GM23248 (cell line): ENCODE measurements at regions not wholly inside any gene's neighbourhood (a gene's known extent, or its start where the extent isn't known, plus 50 kb on each side); places are given as distances from the start of the nearest gene placed in this dataset.

Source experiments
- DNase-seq: peaks from one replicate; pipeline ENCODE4 v3.0.0-alpha.2; 2015
- H2AFZ ChIP-seq: fragments of 200-600 bp; sonication (generic); 2 replicates; pipeline ENCODE4 v1.6.1; 2016; ENCODE audit warnings: antibody characterized with exemption
- H3F3A ChIP-seq: fragments of 200-600 bp; sonication (generic); 2 replicates; pipeline ENCODE4 v1.6.1; 2016; ENCODE audit warnings: mild to moderate bottlenecking, antibody characterized with exemption, mixed run types; ENCODE audit not compliant: insufficient read depth
- H3K27ac ChIP-seq: fragments of 200-600 bp; sonication (generic); 2 replicates; pipeline ENCODE4 v1.5.1; 2016; ENCODE audit warnings: mild to moderate bottlenecking
- H3K27me3 ChIP-seq: fragments of 200-600 bp; sonication (generic); replicated peaks from 2 replicates; pipeline ENCODE4 v1.6.1; 2016; ENCODE audit warnings: mild to moderate bottlenecking; ENCODE audit not compliant: insufficient read depth
- H3K36me3 ChIP-seq: fragments of 200-600 bp; sonication (generic); 2 replicates; pipeline ENCODE4 v1.6.1; 2016; ENCODE audit warnings: low read depth, mild to moderate bottlenecking
- H3K4me1 ChIP-seq: fragments of 200-600 bp; sonication (generic); 2 replicates; pipeline ENCODE4 v1.6.1; 2016; ENCODE audit warnings: mild to moderate bottlenecking; ENCODE audit not compliant: insufficient read depth
- H3K4me2 ChIP-seq: fragments of 200-600 bp; sonication (generic); one replicate; pipeline ENCODE4 v1.6.1; 2016; ENCODE audit warnings: mild to moderate bottlenecking; ENCODE audit not compliant: unreplicated experiment
- H3K4me3 ChIP-seq: fragments of 200-600 bp; sonication (generic); 2 replicates; pipeline ENCODE4 v1.5.1; 2016; ENCODE audit warnings: mild to moderate bottlenecking
- H3K79me2 ChIP-seq: fragments of 200-600 bp; sonication (generic); 2 replicates; pipeline ENCODE4 v1.6.1; 2016; ENCODE audit warnings: mild to moderate bottlenecking; ENCODE audit not compliant: insufficient read depth
- H3K9ac ChIP-seq: fragments of 200-600 bp; sonication (generic); 2 replicates; pipeline ENCODE4 v1.6.1; 2016; ENCODE audit warnings: mild to moderate bottlenecking
- H3K9me2 ChIP-seq: fragments of 200-600 bp; sonication (generic); 2 replicates; pipeline ENCODE4 v1.6.1; 2016; ENCODE audit warnings: mixed run types, mild to moderate bottlenecking, moderate library complexity; ENCODE audit not compliant: insufficient read depth
- H3K9me3 ChIP-seq: fragments of 200-600 bp; sonication (generic); one replicate; pipeline ENCODE4 v1.6.1; 2017; ENCODE audit warnings: low read depth
- H4K20me1 ChIP-seq: fragments of 200-600 bp; sonication (generic); 2 replicates; pipeline ENCODE4 v1.6.0; 2016; ENCODE audit not compliant: insufficient read depth
- EZH2 ChIP-seq: fragments of 200-600 bp; sonication (generic); IDR thresholded peaks from 2 replicates; pipeline ENCODE4 v1.6.1; 2018; ENCODE audit warnings: antibody characterized with exemption, mild to moderate bottlenecking; ENCODE audit not compliant: insufficient read depth, poor library complexity, severe bottlenecking
- EZH2phosphoT487 ChIP-seq: fragments of 200-600 bp; sonication (generic); IDR thresholded peaks from 2 replicates; pipeline ENCODE4 v1.6.1; 2018; ENCODE audit warnings: antibody characterized with exemption, moderate library complexity, mild to moderate bottlenecking, low read depth; ENCODE audit not compliant: insufficient read depth
- WGBS, 2 experiments: methylation state at CpG; one replicate each; pipeline ENCODE4 v1.1.6; 2015 to 2017; ENCODE audit warnings: low lambda C conversion rate in 2 of 2, low coverage in 1 of 2; ENCODE audit errors: missing lambda C conversion rate in 2 of 2; 5-methylcytosine and 5-hydroxymethylcytosine counted together
- in situ Hi-C: fragments of 300-500 bp; cut with MboI; formaldehyde crosslinking; loops from 2 replicates; pipeline ENCODE4 v1.15.0; 2020

DNA sequence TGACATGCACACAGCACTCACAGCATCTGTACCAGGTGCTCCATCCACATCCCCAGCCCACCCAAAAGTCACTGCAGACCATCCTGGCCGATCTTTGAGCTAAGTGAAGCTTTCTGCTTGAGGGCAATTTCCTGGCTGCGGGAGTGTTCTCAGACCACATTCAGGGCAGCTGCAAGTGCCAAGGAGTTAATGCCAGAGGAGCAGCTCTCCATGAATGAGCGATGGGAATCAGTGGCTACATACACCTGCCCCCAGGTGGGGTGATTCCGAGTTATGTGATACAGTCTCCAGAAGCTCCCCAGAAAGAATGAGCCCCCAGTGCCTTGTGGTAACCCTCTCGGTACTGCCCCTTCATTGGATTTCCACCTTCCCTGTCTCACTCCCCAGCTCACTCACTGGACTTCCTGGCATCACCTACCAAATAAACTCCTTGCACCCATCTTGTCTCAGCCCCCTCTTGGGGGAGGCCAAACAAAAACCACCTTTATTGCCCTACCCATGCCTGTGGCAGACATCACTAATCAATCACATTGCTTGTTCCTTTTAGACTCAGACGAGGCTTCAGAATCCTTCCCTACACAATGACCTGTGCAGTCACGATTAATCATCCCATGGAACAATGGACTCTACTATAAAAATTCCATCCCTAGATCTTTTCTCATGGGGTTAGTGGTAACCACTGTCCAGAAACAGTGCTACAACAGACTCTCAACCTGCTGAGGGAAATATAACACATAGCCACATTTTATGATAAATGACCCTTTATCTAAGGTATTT lies 121.1 kb downstream of the IRX5 start:
- TF ChIP-seq EZH2 (no peak), EZH2phosphoT487 (no peak)
- no peaks in the 10 kb centered on the region for H3K9me2 ChIP-seq
- no peak overlapping the region for H3K4me2 ChIP-seq
- H3K79me2 ChIP-seq = no peaks in the 10 kb centered on the region
- H2AFZ ChIP-seq = no peak overlapping the region
- no peaks in the 10 kb centered on the region for H3K9me3 ChIP-seq
- H3K27me3 ChIP-seq = peaks cover 9% of the 10 kb centered on the region
- no peak overlapping the region for H3K27ac ChIP-seq
- H3K36me3 ChIP-seq = no peaks in the 10 kb centered on the region
- H4K20me1 ChIP-seq = no peaks in the 10 kb centered on the region
- no peak overlapping the region for H3K4me3 ChIP-seq
- in situ Hi-C loops = no loop called here
- no peak overlapping the region for H3K9ac ChIP-seq
- no peaks in the 10 kb centered on the region for H3F3A ChIP-seq
- H3K4me1 ChIP-seq = no peaks in the 10 kb centered on the region
- WGBS, 2 experiments = 66 to 68% methylated on average over 7 of the region's 7 CpGs
- no peak for DNase-seq

DNA sequence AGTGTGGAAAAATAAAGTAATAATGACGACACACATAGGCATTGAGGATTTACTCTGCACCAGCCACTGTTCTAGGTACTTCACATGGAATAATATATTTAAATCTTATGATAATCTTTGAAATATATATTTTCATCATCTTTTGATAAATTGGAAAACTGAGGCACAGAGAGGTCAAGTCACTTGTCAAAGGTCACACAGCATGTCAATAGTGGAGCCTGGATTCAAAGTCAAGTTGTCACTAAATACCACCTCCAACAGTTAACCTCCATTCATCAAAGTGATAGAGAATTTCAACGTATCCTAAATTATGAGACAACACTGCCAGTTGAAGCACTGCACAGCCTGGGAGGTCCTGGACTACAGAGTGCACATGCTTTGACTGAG lies 121.7 kb downstream of the IRX5 start:
- in situ Hi-C loops = no loop called here
- H3K36me3 ChIP-seq = no peaks in the 10 kb centered on the region
- 62 to 67% methylated on average over 2 of the region's 2 CpGs for WGBS, 2 experiments
- no peaks in the 10 kb centered on the region for H3F3A ChIP-seq
- H3K9me3 ChIP-seq = no peaks in the 10 kb centered on the region
- peaks cover 15% of the 10 kb centered on the region for H3K27me3 ChIP-seq
- no peak overlapping the region for H3K27ac ChIP-seq
- no peaks in the 10 kb centered on the region for H4K20me1 ChIP-seq
- H3K9me2 ChIP-seq = no peaks in the 10 kb centered on the region
- DNase-seq = no peak
- H3K9ac ChIP-seq = no peak overlapping the region
- no peaks in the 10 kb centered on the region for H3K4me1 ChIP-seq
- H3K4me2 ChIP-seq = no peak overlapping the region
- no peak for TF ChIP-seq EZH2
- TF ChIP-seq EZH2phosphoT487 = no peak
- no peaks in the 10 kb centered on the region for H3K79me2 ChIP-seq
- no peak overlapping the region for H2AFZ ChIP-seq
- no peak overlapping the region for H3K4me3 ChIP-seq

DNA sequence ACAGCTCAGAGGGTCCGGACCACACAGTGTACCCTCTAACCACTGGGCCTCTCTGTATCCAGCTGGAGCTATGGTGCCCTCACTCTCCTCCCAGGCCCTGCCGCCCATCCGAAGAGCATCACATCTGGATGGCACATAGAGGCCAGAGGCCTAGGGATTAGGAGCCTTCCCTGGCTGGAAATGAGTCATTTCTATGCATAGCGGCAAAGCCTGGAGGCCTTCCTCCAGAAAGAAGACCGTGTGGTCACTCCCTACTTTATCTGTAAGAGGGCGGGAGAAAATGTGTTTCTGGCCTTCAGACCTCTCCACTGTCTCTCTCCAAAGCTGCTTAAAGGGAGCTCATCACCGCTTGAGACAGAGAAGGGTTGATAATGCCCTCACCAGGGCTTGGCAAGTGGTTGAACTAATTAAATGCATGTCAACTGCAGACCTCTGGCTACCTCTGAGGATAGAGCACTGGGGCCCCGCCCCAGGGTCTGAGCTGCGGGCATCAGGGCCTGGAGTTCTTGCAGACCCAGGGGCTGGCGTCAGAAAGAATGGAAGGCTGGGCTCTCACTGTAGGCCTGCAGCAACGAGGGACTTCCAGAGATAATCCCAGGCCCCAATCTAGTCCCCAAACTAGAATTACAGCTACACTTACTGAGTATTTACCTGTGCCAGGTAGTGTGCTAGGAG lies 122.2 kb downstream of the IRX5 start:
- no peaks in the 10 kb centered on the region for H3K79me2 ChIP-seq
- H3K4me3 ChIP-seq = no peak overlapping the region

DNA sequence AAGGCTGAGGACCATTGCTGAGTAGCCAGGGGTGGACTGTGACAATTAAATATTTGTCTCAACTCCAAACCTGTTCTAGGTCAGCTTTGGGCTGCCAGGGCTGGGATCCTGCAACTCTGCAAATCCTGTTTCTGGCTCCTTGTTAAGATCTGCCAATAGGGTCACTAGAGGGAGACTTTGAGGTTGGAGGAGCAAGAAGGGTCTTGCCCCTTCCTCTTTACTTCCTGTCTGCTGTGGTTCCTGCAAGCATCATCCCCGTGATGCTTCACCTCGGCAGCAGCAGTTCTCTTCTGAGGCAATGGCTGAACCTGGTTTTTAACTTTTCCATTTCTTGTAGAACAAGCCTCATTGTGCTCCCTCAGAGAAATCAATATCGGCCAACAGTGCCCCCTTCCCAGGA lies 124.6 kb downstream of the IRX5 start:
- WGBS, 2 experiments = 67 to 73% methylated on average over 3 of the region's 3 CpGs
- no peak overlapping the region for H3K9ac ChIP-seq

More for the DNA sequence above, 122.2 kb downstream of the IRX5 start:
- no peak for TF ChIP-seq EZH2phosphoT487
- no peak for TF ChIP-seq EZH2
- H3K9me2 ChIP-seq = no peaks in the 10 kb centered on the region
- H3K9ac ChIP-seq = no peak overlapping the region
- peak; percentile 16 for DNase-seq
- H3F3A ChIP-seq = no peaks in the 10 kb centered on the region
- H3K4me2 ChIP-seq = no peak overlapping the region
- H3K27me3 ChIP-seq = peaks cover 17% of the 10 kb centered on the region
- H4K20me1 ChIP-seq = no peaks in the 10 kb centered on the region
- no peaks in the 10 kb centered on the region for H3K9me3 ChIP-seq
- H2AFZ ChIP-seq = no peak overlapping the region
- WGBS, 2 experiments = 72 to 80% methylated on average over 9 to 11 of the region's 11 CpGs
- in situ Hi-C loops = no loop called here
- H3K4me1 ChIP-seq = no peaks in the 10 kb centered on the region
- no peaks in the 10 kb centered on the region for H3K36me3 ChIP-seq
- no peak overlapping the region for H3K27ac ChIP-seq

More for the DNA sequence above, 124.6 kb downstream of the IRX5 start:
- TF ChIP-seq EZH2phosphoT487 (no peak), EZH2 (no peak)
- no peak for DNase-seq
- no peaks in the 10 kb centered on the region for H3K36me3 ChIP-seq
- in situ Hi-C loops = no loop called here
- H3K4me2 ChIP-seq = no peak overlapping the region
- H3K79me2 ChIP-seq = no peaks in the 10 kb centered on the region
- peaks cover 25% of the 10 kb centered on the region for H3K27me3 ChIP-seq
- no peaks in the 10 kb centered on the region for H3K4me1 ChIP-seq
- H4K20me1 ChIP-seq = no peaks in the 10 kb centered on the region
- H3K9me3 ChIP-seq = no peaks in the 10 kb centered on the region
- no peak overlapping the region for H2AFZ ChIP-seq
- H3K9me2 ChIP-seq = no peaks in the 10 kb centered on the region
- H3F3A ChIP-seq = no peaks in the 10 kb centered on the region
- no peak overlapping the region for H3K27ac ChIP-seq
- no peak overlapping the region for H3K4me3 ChIP-seq
